Upper lobe of left lung (tissue), 6 donors: ENCODE measurements at regions not wholly inside any gene's neighbourhood (a gene's known extent, or its start where the extent isn't known, plus 50 kb on each side); places are given as distances from the start of the nearest gene placed in this dataset.

Experiments
- ATAC-seq, 2 donors: fragments of 200-7000 bp; cut with Tn5 transposase; one replicate each; pipeline ENCODE4 v1.9.1; 2022; ENCODE audit warnings: mild to moderate bottlenecking in 2 of 2, moderate library complexity in 2 of 2; ENCODE audit not compliant: low FRiP score in 2 of 2
- DNase-seq, 2 donors: peaks; one replicate each; pipeline ENCODE4 v3.0.0-alpha.2; 2019 to 2020
- H3K27ac ChIP-seq, 4 donors: fragments of 200-600 bp; sonication (generic); one replicate each; pipeline ENCODE4 v1.5.1; 2016 to 2019
- H3K27me3 ChIP-seq, 4 donors: fragments of 200-600 bp; sonication (generic); one replicate each; pipeline ENCODE4 v1.5.1; 2017 to 2019
- H3K36me3 ChIP-seq, 4 donors: fragments of 200-600 bp; sonication (generic); one replicate each; pipeline ENCODE4 v1.5.1; 2016 to 2019
- H3K4me1 ChIP-seq, 4 donors: fragments of 200-600 bp; sonication (generic); one replicate each; pipeline ENCODE4 v1.5.1; 2018 to 2019
- H3K4me3 ChIP-seq, 4 donors: fragments of 200-600 bp; sonication (generic); one replicate each; pipeline ENCODE4 v1.5.1; 2017 to 2019; ENCODE audit warnings: mild to moderate bottlenecking in 2 of 4, moderate library complexity in 1 of 4
- H3K9me3 ChIP-seq, 4 donors: fragments of 200-600 bp; sonication (generic); one replicate each; pipeline ENCODE4 v1.5.1; 2018 to 2019
- EP300 ChIP-seq, 4 donors: sonication (generic); formaldehyde crosslinking; IDR thresholded peaks; one replicate each; pipeline ENCODE4 v1.5.1; 2017; ENCODE audit warnings: antibody characterized with exemption in 4 of 4, control low read depth in 2 of 4
- POLR2A ChIP-seq, 4 donors: fragments of 450-650 bp; IDR thresholded peaks; one replicate each; pipeline ENCODE4 v1.5.1; 2016 to 2017; ENCODE audit warnings: antibody characterized with exemption in 4 of 4, mild to moderate bottlenecking in 2 of 4
- POLR2AphosphoS5 ChIP-seq, 2 donors: sonication (generic); formaldehyde crosslinking; IDR thresholded peaks; one replicate each; pipeline ENCODE4 v1.5.1; 2017; ENCODE audit warnings: antibody characterized with exemption in 2 of 2
- WGBS, 2 donors: methylation state at CpG; one replicate each; pipeline ENCODE4 v1.1.5; 2017 to 2018; 5-methylcytosine and 5-hydroxymethylcytosine counted together
- TF ChIP-seq, protein P1 (sequence below), 6 experiments: fragments of 450-650 bp in 4 of 6; fragments of 200-600 bp in 2 of 6; sonication (generic) in 2 of 6; IDR thresholded peaks; one replicate each; pipeline ENCODE4 v1.5.1; 2016 to 2019; ENCODE audit warnings: antibody characterized with exemption in 6 of 6
- donor health status: DM: no; HTN: no; CAD: no; lungs with moderate emphysema.
- donor health status: DM: no; HTN: yes; CAD: no; lungs with severe emphysema.

GRCh38 chr18:61001138-61001537, 332.1 kb upstream of the CDH20 start:
- TF ChIP-seq, protein P1, sequence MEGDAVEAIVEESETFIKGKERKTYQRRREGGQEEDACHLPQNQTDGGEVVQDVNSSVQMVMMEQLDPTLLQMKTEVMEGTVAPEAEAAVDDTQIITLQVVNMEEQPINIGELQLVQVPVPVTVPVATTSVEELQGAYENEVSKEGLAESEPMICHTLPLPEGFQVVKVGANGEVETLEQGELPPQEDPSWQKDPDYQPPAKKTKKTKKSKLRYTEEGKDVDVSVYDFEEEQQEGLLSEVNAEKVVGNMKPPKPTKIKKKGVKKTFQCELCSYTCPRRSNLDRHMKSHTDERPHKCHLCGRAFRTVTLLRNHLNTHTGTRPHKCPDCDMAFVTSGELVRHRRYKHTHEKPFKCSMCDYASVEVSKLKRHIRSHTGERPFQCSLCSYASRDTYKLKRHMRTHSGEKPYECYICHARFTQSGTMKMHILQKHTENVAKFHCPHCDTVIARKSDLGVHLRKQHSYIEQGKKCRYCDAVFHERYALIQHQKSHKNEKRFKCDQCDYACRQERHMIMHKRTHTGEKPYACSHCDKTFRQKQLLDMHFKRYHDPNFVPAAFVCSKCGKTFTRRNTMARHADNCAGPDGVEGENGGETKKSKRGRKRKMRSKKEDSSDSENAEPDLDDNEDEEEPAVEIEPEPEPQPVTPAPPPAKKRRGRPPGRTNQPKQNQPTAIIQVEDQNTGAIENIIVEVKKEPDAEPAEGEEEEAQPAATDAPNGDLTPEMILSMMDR (IDR thresholded peaks at IDR 0.05) = no peak
- no peak for TF ChIP-seq POLR2A (IDR thresholded peaks at IDR 0.05)
- TF ChIP-seq POLR2AphosphoS5 (IDR thresholded peaks at IDR 0.05) = no peak
- no peak for TF ChIP-seq EP300 (IDR thresholded peaks at IDR 0.05)
- H3K36me3 ChIP-seq = no peaks in the 10 kb centered on the region
- no peak overlapping the region for H3K27ac ChIP-seq
- DNase-seq = no peak
- no peaks in the 10 kb centered on the region for H3K4me1 ChIP-seq
- 53 to 85% methylated on average over 2 of the region's 2 CpGs for WGBS, 2 donors
- H3K4me3 ChIP-seq = no peak overlapping the region
- ATAC-seq = no peak
- H3K9me3 ChIP-seq = no peaks in the 10 kb centered on the region
- no peaks in the 10 kb centered on the region for H3K27me3 ChIP-seq

DNA sequence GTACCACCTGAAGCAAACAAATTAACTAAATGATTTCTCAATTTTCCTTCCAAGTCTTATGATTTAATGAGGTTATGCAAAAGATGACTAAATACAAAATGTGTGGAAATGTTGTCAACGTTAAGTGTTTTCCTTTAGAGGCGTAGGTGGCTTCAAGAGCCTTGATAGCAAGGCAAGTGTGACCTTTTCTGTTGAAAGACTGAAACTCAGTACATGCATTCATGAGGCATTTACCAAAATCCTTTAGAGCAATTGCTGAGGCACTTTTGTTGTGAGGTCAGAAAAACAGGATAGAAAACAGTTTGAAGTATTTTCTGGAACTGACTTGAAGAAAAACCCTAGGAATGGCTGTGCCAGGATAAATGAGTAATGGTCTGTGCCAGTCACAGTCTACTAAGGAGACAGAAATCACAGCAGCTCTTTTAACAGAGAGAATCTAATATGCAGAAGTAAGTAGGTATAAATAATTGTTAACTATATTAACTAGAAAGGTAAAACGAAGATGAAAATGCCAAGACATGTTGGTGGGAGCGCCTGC, 326.5 kb upstream of the CDH20 start:
- H3K27me3 ChIP-seq = no peaks in the 10 kb centered on the region
- H3K36me3 ChIP-seq = no peaks in the 10 kb centered on the region
- no peak for ATAC-seq
- no peak overlapping the region for H3K4me3 ChIP-seq
- TF ChIP-seq POLR2AphosphoS5 (IDR thresholded peaks at IDR 0.05) (no peak), EP300 (IDR thresholded peaks at IDR 0.05) (peak in 1 of 4 donors; percentile 68)
- no peaks in the 10 kb centered on the region for H3K4me1 ChIP-seq
- WGBS, 2 donors = 73 to 80% methylated on average over 4 of the region's 4 CpGs
- peak overlapping the region in 1 of 4 donors; percentile 2 for H3K27ac ChIP-seq
- DNase-seq = no peak
- H3K9me3 ChIP-seq = no peaks in the 10 kb centered on the region

GRCh38 chr18:61019338-61020301, 313.6 kb upstream of the CDH20 start:
- Histone ChIP-seq H3K4me1 (no peaks in the 10 kb centered on the region), H3K4me3 (no peak overlapping the region), H3K27me3 (no peaks in the 10 kb centered on the region), H3K9me3 (no peaks in the 10 kb centered on the region), H3K36me3 (no peaks in the 10 kb centered on the region), H3K27ac (no peak overlapping the region)
- DNase-seq (no peak), ATAC-seq (no peak)
- TF ChIP-seq POLR2AphosphoS5 (IDR thresholded peaks at IDR 0.05) (no peak), POLR2A (IDR thresholded peaks at IDR 0.05) (no peak), EP300 (IDR thresholded peaks at IDR 0.05) (no peak)
- TF ChIP-seq, protein P1 (IDR thresholded peaks at IDR 0.05) = no peak
- WGBS, 2 donors = 63 to 84% methylated on average over 3 of the region's 3 CpGs

DNA sequence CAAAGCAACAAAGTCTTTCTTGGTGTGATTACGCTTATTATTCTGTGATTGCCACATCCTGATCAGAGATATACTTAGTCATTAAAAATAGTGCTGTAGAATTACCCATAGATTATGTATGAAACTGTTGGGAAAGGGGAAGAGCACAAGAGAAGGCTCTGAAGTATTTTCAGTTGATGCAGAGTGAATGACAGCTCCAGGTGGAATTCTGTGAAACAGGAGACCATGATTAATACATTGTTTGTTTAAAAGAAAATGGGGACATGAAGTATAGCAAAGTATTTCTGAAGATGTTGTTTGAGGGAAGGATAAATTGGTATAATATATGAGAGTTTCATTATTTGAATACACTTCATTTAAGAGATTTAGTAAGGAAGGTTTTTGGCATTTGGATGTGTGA, 307.6 kb upstream of the CDH20 start:
- Histone ChIP-seq H3K4me3 (no peak overlapping the region), H3K9me3 (no peaks in the 10 kb centered on the region), H3K27me3 (no peaks in the 10 kb centered on the region), H3K27ac (no peak overlapping the region), H3K4me1 (no peaks in the 10 kb centered on the region), H3K36me3 (no peaks in the 10 kb centered on the region)
- no peak for ATAC-seq
- no peak for DNase-seq
- WGBS, 2 donors = 91 to 100% methylated on average over 1 of the region's 1 CpG
- no peak for TF ChIP-seq POLR2AphosphoS5 (IDR thresholded peaks at IDR 0.05)
- no peak for TF ChIP-seq EP300 (IDR thresholded peaks at IDR 0.05)
- TF ChIP-seq, protein P1 (IDR thresholded peaks at IDR 0.05) = no peak

GRCh38 chr18:61031626-61032025, 301.6 kb upstream of the CDH20 start:
- no peaks in the 10 kb centered on the region for H3K9me3 ChIP-seq
- no peak overlapping the region for H3K27ac ChIP-seq
- no peak for DNase-seq
- no peak for ATAC-seq
- no peaks in the 10 kb centered on the region for H3K27me3 ChIP-seq
- H3K36me3 ChIP-seq = no peaks in the 10 kb centered on the region
- H3K4me1 ChIP-seq = no peaks in the 10 kb centered on the region
- TF ChIP-seq POLR2AphosphoS5 (IDR thresholded peaks at IDR 0.05) = no peak
- TF ChIP-seq POLR2A (IDR thresholded peaks at IDR 0.05) = no peak
- TF ChIP-seq, protein P1 (IDR thresholded peaks at IDR 0.05) = no peak
- no peak for TF ChIP-seq EP300 (IDR thresholded peaks at IDR 0.05)
- no peak overlapping the region for H3K4me3 ChIP-seq
- 75 to 96% methylated on average over 2 of the region's 2 CpGs for WGBS, 2 donors
